Lung (tissue), 11 donors: ENCODE measurements at regions not wholly inside any gene's neighbourhood (a gene's known extent, or its start where the extent isn't known, plus 50 kb on each side); places are given as distances from the start of the nearest gene placed in this dataset.

Experiments used
- ATAC-seq: fragments of 200-7000 bp; cut with Tn5 transposase; one replicate; pipeline ENCODE4 v1.9.1; 2020; ENCODE audit warnings: moderate number of reproducible peaks; ENCODE audit not compliant: insufficient read depth, low FRiP score
- DNase-seq, 3 donors: peaks; one replicate each; pipeline ENCODE4 v3.0.0-alpha.2; 2013 to 2017
- H3K27ac ChIP-seq, 2 donors: one replicate each; pipeline ENCODE4 v1.5.1; 2013; ENCODE audit warnings: mild to moderate bottlenecking in 2 of 2, moderate library complexity in 2 of 2, control low read depth in 1 of 2, inconsistent platforms in 1 of 2, low read depth in 1 of 2, low read length in 1 of 2
- H3K27me3 ChIP-seq, 3 donors: one replicate each; pipeline ENCODE4 v1.5.1; 2013; ENCODE audit warnings: low read length in 2 of 3; ENCODE audit not compliant: control insufficient read depth in 3 of 3, insufficient read depth in 3 of 3
- H3K36me3 ChIP-seq, 4 donors: one replicate each; pipeline ENCODE4 v1.5.1; 2013; ENCODE audit warnings: low read length in 4 of 4, mild to moderate bottlenecking in 1 of 4, moderate library complexity in 1 of 4; ENCODE audit not compliant: control insufficient read depth in 4 of 4, insufficient read depth in 4 of 4
- H3K4me1 ChIP-seq, 5 donors: one replicate each; pipeline ENCODE4 v1.5.1; 2013; ENCODE audit warnings: low read length in 5 of 5, mild to moderate bottlenecking in 2 of 5, moderate library complexity in 1 of 5; ENCODE audit not compliant: control insufficient read depth in 5 of 5, insufficient read depth in 5 of 5
- H3K4me3 ChIP-seq: one replicate; pipeline ENCODE4 v1.5.1; 2013; ENCODE audit warnings: mild to moderate bottlenecking, control low read depth, moderate library complexity
- H3K9ac ChIP-seq, 2 donors: one replicate each; pipeline ENCODE4 v1.5.1; 2013; ENCODE audit warnings: low read length in 2 of 2, control low read depth in 1 of 2; ENCODE audit not compliant: insufficient read depth in 1 of 2
- H3K9me3 ChIP-seq, 4 donors: one replicate each; pipeline ENCODE4 v1.5.1; 2013; ENCODE audit warnings: low read length in 3 of 4, mild to moderate bottlenecking in 1 of 4, moderate library complexity in 1 of 4; ENCODE audit not compliant: control insufficient read depth in 4 of 4, insufficient read depth in 3 of 4
- CTCF ChIP-seq: IDR thresholded peaks from 2 replicates; pipeline ENCODE4 v1.5.1; 2012; ENCODE audit warnings: mild to moderate bottlenecking; ENCODE audit errors: control extremely low read depth, extremely low read depth
- WGBS, 2 donors: extraction: QIAGEN DNeasy Blood & Tissue Kit; methylation state at CpG; one replicate each; pipeline ENCODE4 v1.1.7; 2013; 5-methylcytosine and 5-hydroxymethylcytosine counted together
- donor health status: control.
- donor health status: control.
- donor health status: Bipolar disorder and iron deficiency.
- donor health status: healthy.
- donor health status: DM: yes; HTN: yes; CAD: no.

- no peak for TF ChIP-seq CTCF
Observed at GRCh38 chr14:29191092-29191491, 424.5 kb downstream of the FOXG1 start.

GRCh38 chr14:29197557-29197956 is 431.0 kb downstream of the FOXG1 start:
- no peaks in the 10 kb centered on the region for H3K27me3 ChIP-seq
- no peak overlapping the region for H3K4me3 ChIP-seq
- ATAC-seq (no peak), DNase-seq (no peak)
- H3K36me3 ChIP-seq, result no peaks in the 10 kb centered on the region
- TF ChIP-seq CTCF, result no peak
- 86 to 95% methylated on average over 1 of the region's 1 CpG for WGBS, 2 donors
- H3K9me3 ChIP-seq, result no peaks in the 10 kb centered on the region
- no peak overlapping the region for H3K27ac ChIP-seq
- no peak overlapping the region for H3K9ac ChIP-seq
- no peaks in the 10 kb centered on the region for H3K4me1 ChIP-seq

More at GRCh38 chr14:29191092-29191491, 424.5 kb downstream of the FOXG1 start:
- H3K4me3 ChIP-seq, result no peak overlapping the region
- H3K36me3 ChIP-seq, result no peaks in the 10 kb centered on the region
- no peak overlapping the region for H3K27ac ChIP-seq
- no peaks in the 10 kb centered on the region for H3K4me1 ChIP-seq
- no peak overlapping the region for H3K9ac ChIP-seq
- ATAC-seq, result no peak
- H3K9me3 ChIP-seq, result no peaks in the 10 kb centered on the region
- H3K27me3 ChIP-seq, result no peaks in the 10 kb centered on the region
- no peak for DNase-seq

DNA sequence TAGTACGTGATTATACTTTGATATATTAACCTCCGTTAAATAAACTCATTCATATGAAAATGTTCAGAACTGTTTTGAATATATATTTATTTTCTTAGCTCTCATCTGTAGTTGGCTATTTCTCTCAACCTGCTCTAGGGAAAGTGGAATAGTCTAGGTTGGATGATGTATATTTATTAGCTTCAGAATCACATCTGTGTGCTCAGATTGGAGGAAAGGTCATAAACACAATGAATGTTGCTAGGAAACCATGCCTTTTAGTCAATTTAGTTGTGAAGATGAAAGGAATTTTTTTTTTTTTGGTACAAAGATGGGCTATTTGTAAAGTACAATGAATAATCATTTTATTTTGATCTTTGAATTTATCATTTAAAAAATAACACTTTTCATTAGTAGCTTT is 439.1 kb downstream of the FOXG1 start:
- Histone ChIP-seq H3K27me3 (no peaks in the 10 kb centered on the region), H3K27ac (no peak overlapping the region), H3K9ac (no peak overlapping the region), H3K36me3 (no peaks in the 10 kb centered on the region), H3K4me1 (no peaks in the 10 kb centered on the region), H3K9me3 (no peaks in the 10 kb centered on the region), H3K4me3 (no peak overlapping the region)
- DNase-seq, result no peak
- WGBS, 2 donors, result 88 to 89% methylated on average over 2 of the region's 2 CpGs
- TF ChIP-seq CTCF, result no peak
- ATAC-seq, result no peak

GRCh38 chr14:29215853-29216252 is 449.3 kb downstream of the FOXG1 start:
- peaks cover 0 to 8% (median 0%) of the 10 kb centered on the region in 3 donors for H3K27me3 ChIP-seq
- H3K36me3 ChIP-seq, result no peaks in the 10 kb centered on the region
- no peak for TF ChIP-seq CTCF
- DNase-seq, result no peak
- H3K4me3 ChIP-seq, result no peak overlapping the region
- H3K4me1 ChIP-seq, result no peaks in the 10 kb centered on the region
- ATAC-seq, result no peak
- H3K9me3 ChIP-seq, result no peaks in the 10 kb centered on the region
- no peak overlapping the region for H3K27ac ChIP-seq
- no peak overlapping the region for H3K9ac ChIP-seq
- WGBS, 2 donors, result 79 to 85% methylated on average over 3 of the region's 3 CpGs
